Thoracic aorta (tissue), 2 donors: ENCODE measurements at regions not wholly inside any gene's neighbourhood (a gene's known extent, or its start where the extent isn't known, plus 50 kb on each side); places are given as distances from the start of the nearest gene placed in this dataset.
"Not testable (repeated sequence)": the region's sequence is repeated elsewhere in the genome, so short reads cannot be mapped to it uniquely, and the experiment has no call there.

Source experiments
- ATAC-seq: fragments of 150-250 bp; one replicate; pipeline ENCODE4 v1.8.0; 2017; ENCODE audit warnings: low read depth; ENCODE audit not compliant: insufficient number of reproducible peaks, low FRiP score
- DNase-seq: peaks from one replicate; pipeline ENCODE4 v3.0.0-alpha.2; 2020; ENCODE audit warnings: low spot score
- H3K27ac ChIP-seq, 2 donors: fragments of 200-600 bp; sonication (generic); 1 replicate in 1 of 2; 2 replicates in 1 of 2; pipeline ENCODE4 v1.5.1; 2016; ENCODE audit warnings: mild to moderate bottlenecking in 2 of 2, moderate library complexity in 2 of 2
- H3K27me3 ChIP-seq: fragments of 200-600 bp; sonication (generic); replicated peaks from 2 replicates; pipeline ENCODE4 v1.6.0; 2016; ENCODE audit warnings: mild to moderate bottlenecking; ENCODE audit not compliant: insufficient read depth
- H3K36me3 ChIP-seq: fragments of 200-600 bp; sonication (generic); one replicate; pipeline ENCODE4 v1.5.1; 2016
- H3K4me1 ChIP-seq, 2 donors: fragments of 200-600 bp; sonication (generic); 1 replicate in 1 of 2; 2 replicates in 1 of 2; pipeline versions ENCODE4 v1.5.1 to v1.6.0; 2016; ENCODE audit warnings: low read depth in 2 of 2, mild to moderate bottlenecking in 1 of 2; ENCODE audit not compliant: control insufficient read depth in 1 of 2
- H3K4me3 ChIP-seq: fragments of 200-600 bp; sonication (generic); 2 replicates; pipeline ENCODE4 v1.5.1; 2016; ENCODE audit warnings: mild to moderate bottlenecking
- H3K9me3 ChIP-seq: fragments of 200-600 bp; sonication (generic); 2 replicates; pipeline ENCODE4 v1.5.1; 2016
- CTCF ChIP-seq: fragments of 200-600 bp; sonication (generic); IDR thresholded peaks from one replicate; pipeline ENCODE4 v1.5.1; 2019; ENCODE audit warnings: antibody characterized with exemption

- DNase-seq: no peak
- no peak for ATAC-seq
- no peak for TF ChIP-seq CTCF
- H3K9me3 ChIP-seq: no peaks in the 10 kb centered on the region
- H3K4me3 ChIP-seq: no peak overlapping the region
- no peak overlapping the region for H3K27ac ChIP-seq
- no peaks in the 10 kb centered on the region for H3K36me3 ChIP-seq
- H3K27me3 ChIP-seq: no peaks in the 10 kb centered on the region
- H3K4me1 ChIP-seq: no peaks in the 10 kb centered on the region
Measured at GRCh38 chr5:15283076-15283475, 216.9 kb upstream of the FBXL7 start.

- Histone ChIP-seq H3K27me3 (no peaks in the 10 kb centered on the region), H3K36me3 (no peaks in the 10 kb centered on the region), H3K4me1 (no peaks in the 10 kb centered on the region), H3K9me3 (no peaks in the 10 kb centered on the region), H3K4me3 (no peak overlapping the region), H3K27ac (no peak overlapping the region)
- DNase-seq (no peak), ATAC-seq (no peak)
- no peak for TF ChIP-seq CTCF
Measured at GRCh38 chr5:15282611-15283010, 217.4 kb upstream of the FBXL7 start.

GRCh38 chr5:15271596-15271995 lies 228.4 kb upstream of the FBXL7 start:
- not testable (repeated sequence) for H3K27ac ChIP-seq, H3K9me3 ChIP-seq, ATAC-seq, H3K27me3 ChIP-seq, H3K36me3 ChIP-seq, DNase-seq, H3K4me3 ChIP-seq
- H3K4me1 ChIP-seq: peaks cover 3 to 25% of the 10 kb centered on the region in 2 donors

GRCh38 chr5:15267966-15268365 lies 232.0 kb upstream of the FBXL7 start:
- no peak for ATAC-seq
- Histone ChIP-seq H3K36me3 (no peaks in the 10 kb centered on the region), H3K9me3 (peaks cover 5% of the 10 kb centered on the region), H3K4me1 (peaks cover 3 to 38% of the 10 kb centered on the region in 2 donors), H3K27me3 (no peaks in the 10 kb centered on the region), H3K4me3 (peak overlapping the region; percentile 14), H3K27ac (peak overlapping the region; percentile 43 to 47)
- TF ChIP-seq CTCF: no peak
- no peak for DNase-seq

- no peak for TF ChIP-seq CTCF
- ATAC-seq (no peak), DNase-seq (no peak)
- H3K4me1 ChIP-seq: peaks cover 3 to 44% of the 10 kb centered on the region in 2 donors
- H3K36me3 ChIP-seq: no peaks in the 10 kb centered on the region
- no peak overlapping the region for H3K4me3 ChIP-seq
- peaks cover 5% of the 10 kb centered on the region for H3K9me3 ChIP-seq
- H3K27ac ChIP-seq: peak overlapping the region in 1 of 2 donors; percentile 43
- no peaks in the 10 kb centered on the region for H3K27me3 ChIP-seq
Measured at GRCh38 chr5:15266841-15267240, 233.1 kb upstream of the FBXL7 start.

- no peaks in the 10 kb centered on the region for H3K27me3 ChIP-seq
- no peak for TF ChIP-seq CTCF
- ATAC-seq (no peak), DNase-seq (no peak)
- H3K9me3 ChIP-seq: peaks cover 5% of the 10 kb centered on the region
- peaks cover 9 to 50% of the 10 kb centered on the region in 2 donors for H3K4me1 ChIP-seq
- H3K27ac ChIP-seq: peak overlapping the region in 1 of 2 donors; percentile 43
- no peaks in the 10 kb centered on the region for H3K36me3 ChIP-seq
- H3K4me3 ChIP-seq: no peak overlapping the region
Measured at GRCh38 chr5:15266229-15266628, 233.8 kb upstream of the FBXL7 start.
